Mammary epithelial cell (primary cell): ENCODE measurements at regions not wholly inside any gene's neighbourhood (a gene's known extent, or its start where the extent isn't known, plus 50 kb on each side); places are given as distances from the start of the nearest gene placed in this dataset.

Experiments used
- EZH2 ChIP-seq: IDR thresholded peaks from 2 replicates; pipeline ENCODE4 v1.6.1; 2012; ENCODE audit warnings: low read length, inconsistent platforms, borderline replicate concordance
- TF ChIP-seq, protein P1 (sequence below), 2 donors: IDR thresholded peaks in 1 of 2; conservative IDR thresholded peaks in 1 of 2; 2 replicates each; pipeline ENCODE4 v1.5.1; 2011 to 2012; ENCODE audit warnings: inconsistent platforms in 2 of 2, low read length in 2 of 2, mild to moderate bottlenecking in 2 of 2, control low read depth in 1 of 2, low read depth in 1 of 2; ENCODE audit not compliant: insufficient read depth in 1 of 2; ENCODE audit errors: extremely low read depth in 1 of 2

DNA sequence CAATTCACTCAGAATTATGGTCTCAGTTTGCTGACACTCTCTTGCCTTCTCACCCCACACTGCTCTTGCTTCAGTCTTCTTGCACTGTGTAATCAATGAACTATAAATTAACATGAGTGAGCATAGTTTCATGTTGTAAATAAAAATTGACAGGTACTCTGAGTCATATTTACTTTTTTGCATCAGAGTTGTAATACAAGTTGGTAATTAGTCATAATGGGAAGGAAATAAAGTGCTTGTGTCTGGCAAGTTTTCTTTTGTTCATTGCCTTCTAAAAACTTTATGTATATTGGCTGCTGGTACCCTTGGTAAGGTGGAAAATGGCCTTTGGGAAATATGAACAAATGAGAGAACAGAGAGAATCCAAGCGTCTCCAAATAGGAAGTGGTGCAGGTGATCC is 169.3 kb upstream of the MAGI2 start:
- TF ChIP-seq, protein P1, sequence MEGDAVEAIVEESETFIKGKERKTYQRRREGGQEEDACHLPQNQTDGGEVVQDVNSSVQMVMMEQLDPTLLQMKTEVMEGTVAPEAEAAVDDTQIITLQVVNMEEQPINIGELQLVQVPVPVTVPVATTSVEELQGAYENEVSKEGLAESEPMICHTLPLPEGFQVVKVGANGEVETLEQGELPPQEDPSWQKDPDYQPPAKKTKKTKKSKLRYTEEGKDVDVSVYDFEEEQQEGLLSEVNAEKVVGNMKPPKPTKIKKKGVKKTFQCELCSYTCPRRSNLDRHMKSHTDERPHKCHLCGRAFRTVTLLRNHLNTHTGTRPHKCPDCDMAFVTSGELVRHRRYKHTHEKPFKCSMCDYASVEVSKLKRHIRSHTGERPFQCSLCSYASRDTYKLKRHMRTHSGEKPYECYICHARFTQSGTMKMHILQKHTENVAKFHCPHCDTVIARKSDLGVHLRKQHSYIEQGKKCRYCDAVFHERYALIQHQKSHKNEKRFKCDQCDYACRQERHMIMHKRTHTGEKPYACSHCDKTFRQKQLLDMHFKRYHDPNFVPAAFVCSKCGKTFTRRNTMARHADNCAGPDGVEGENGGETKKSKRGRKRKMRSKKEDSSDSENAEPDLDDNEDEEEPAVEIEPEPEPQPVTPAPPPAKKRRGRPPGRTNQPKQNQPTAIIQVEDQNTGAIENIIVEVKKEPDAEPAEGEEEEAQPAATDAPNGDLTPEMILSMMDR (conservative IDR thresholded peaks at IDR 0.05 in 1 of 2, IDR thresholded peaks at IDR 0.05 in 1 of 2; ENCODE audit: extremely low read depth in 1 of 2, insufficient read depth in 1 of 2, low read depth in 1 of 2, low read length in 2 of 2), result no peak
- no peak for TF ChIP-seq EZH2
